ENCODE measurements at regions not wholly inside any gene's neighbourhood (a gene's known extent, or its start where the extent isn't known, plus 50 kb on each side); places are given as distances from the start of the nearest gene placed in this dataset.

DNA sequence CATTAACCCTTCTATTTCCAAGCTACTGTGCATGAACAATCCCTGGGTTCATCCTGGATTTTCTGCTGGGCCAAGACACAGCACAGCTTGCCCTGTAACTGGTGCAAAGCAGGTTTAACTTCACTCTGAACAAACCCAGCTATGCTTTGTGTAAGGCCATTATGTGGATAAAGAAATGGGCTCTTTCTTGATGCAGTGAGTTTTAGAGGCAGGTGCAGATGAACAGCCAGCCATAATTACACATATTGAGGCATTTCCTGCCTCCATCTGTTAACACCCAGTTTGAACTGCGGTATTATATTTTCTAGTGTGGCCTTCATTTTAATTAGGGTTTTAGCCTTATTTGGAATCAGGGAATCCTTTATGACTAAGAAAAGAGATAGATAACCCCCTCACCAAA is 68.7 kb upstream of the ARX start:
- in situ Hi-C loops (cut with HindIII; ENCODE audit: low pct_unique_long_range_greater_than_20kb, low sequenced_read_pairs), result no loop called here
- DNase-seq (ENCODE audit: low read depth, low spot score), result no peak

DNA sequence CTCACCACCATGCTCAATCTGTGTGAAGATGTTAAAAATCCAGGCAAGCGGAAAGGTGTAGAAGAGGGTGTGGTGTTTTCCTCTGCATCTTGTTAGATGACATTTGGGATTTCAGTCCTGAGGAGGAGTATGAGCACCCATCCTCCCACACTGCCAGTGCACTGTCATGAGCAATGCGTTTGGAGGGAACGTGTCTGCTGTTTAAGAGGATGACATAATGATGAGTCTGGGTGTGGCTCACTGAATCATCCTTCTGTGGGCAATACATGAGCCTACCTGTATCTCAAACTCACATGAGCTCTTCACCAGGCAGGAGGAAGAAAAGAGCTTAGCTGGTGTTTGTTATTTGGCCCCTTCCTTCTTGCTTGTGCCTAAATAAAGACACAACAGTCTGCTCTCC is 67.9 kb upstream of the ARX start:
- in situ Hi-C loops (cut with HindIII; ENCODE audit: low pct_unique_long_range_greater_than_20kb, low sequenced_read_pairs), result no loop called here
- no peak for DNase-seq (ENCODE audit: low read depth, low spot score)

DNA sequence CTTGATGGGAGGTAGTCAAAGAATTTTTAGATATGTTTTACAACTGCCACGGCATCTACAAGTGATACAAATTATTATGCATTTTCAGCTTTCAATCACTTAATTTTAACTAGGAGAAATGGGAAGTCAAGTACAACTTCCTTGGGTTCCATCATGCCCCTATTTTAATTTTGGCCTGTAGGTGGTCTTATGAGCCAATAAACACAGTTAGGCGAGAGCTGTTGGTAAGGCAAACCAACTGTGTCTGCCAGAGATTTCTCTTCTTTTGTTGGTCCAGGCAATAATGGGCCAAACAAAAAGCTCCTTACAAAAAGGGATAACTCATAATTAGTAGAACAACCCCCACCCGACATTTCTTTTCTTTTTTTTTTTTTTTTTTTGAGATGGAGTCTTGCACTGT is 63.3 kb upstream of the ARX start:
- in situ Hi-C loops (cut with HindIII; ENCODE audit: low pct_unique_long_range_greater_than_20kb, low sequenced_read_pairs), result no loop called here
- no peak for DNase-seq (ENCODE audit: low read depth, low spot score)

DNA sequence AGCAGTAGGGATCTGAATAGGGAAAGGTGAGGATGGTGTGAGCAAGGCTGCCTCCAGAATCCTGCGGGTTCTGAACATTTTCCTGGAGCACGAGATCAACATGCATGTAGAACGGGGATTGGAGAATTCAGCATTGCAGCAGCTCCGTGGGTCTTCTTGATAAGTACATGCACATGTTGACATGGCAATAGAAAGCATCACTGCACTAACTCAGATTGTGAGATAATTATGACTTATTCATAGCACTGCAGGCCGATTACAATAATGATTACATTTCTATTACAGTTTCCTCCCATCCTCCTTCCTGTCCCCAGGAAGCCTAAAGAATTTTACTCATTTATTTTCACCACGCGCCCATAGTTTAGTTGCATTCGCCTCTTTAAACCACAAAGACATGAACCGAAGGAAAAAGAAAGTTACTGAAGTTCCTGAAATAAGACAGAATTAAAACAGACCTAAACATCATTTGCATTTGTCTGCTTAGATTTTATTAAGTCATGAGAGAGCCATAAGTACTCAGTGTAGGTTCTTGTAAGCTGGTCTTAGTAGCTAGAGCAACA is 61.3 kb upstream of the ARX start:
- in situ Hi-C loops (cut with HindIII; ENCODE audit: low pct_unique_long_range_greater_than_20kb, low sequenced_read_pairs), result no loop called here
- no peak for DNase-seq (ENCODE audit: low read depth, low spot score)

DNA sequence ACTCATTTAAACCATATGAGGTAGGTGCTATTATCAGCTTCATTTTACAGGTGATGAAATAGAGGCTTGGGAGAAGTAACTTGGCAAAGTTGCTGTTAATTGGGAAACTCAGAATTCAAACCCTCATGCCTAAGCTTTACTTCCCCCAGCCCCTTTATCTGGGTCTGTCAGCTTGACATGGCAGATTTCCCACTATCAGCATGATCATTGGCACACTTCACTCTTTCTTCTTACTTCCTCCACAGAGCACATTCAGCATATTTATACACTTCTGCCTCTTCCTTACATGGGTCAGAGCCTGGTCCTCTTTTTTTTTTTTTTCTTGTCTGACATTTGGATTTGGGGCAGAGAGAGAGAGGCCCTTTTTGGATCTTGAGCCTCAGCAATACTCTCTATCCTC is 56.5 kb upstream of the ARX start:
- in situ Hi-C loops (cut with HindIII; ENCODE audit: low pct_unique_long_range_greater_than_20kb, low sequenced_read_pairs), result no loop called here
- DNase-seq (ENCODE audit: low read depth, low spot score), result no peak

DNA sequence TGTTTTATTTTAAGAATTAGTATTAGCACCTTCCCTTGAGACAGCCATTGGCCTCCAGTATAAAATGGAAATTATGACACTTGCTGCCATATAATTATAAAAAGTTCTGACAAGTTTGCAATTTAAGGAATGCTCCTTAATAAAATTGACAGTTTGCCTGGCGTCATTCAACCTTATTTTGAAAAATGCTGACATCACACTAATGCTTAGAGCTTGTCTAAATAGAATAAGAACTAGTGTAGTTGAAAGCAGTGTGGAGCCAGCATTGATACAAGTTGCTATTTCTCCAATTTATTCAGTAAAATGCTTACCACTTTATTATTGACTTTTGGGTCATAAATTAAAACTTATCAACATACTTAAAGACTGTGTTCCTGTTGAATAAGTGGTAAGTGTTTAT is 54.3 kb upstream of the ARX start:
- DNase-seq (ENCODE audit: low read depth, low spot score), result no peak
- in situ Hi-C loops (cut with HindIII; ENCODE audit: low pct_unique_long_range_greater_than_20kb, low sequenced_read_pairs), result no loop called here

DNA sequence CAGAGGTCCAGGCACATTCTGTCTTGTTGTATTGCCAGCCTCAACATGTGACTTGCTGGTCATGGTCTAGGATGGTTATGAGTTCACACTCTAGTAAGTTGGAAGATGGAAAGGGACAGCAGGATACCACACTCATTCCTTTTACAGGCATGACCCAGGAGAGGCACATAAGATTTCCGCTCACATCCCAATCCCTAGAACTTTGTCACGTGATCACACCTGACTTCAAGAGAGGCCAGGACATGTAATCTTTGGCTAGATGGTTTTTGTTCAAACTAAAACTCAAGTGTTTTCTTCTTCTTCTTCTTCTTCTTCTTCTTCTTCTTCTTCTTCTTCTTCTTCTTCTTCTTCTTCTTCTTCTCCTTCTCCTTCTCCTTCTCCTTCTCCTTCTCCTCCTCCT is 53.4 kb upstream of the ARX start:
- in situ Hi-C loops (cut with HindIII; ENCODE audit: low pct_unique_long_range_greater_than_20kb, low sequenced_read_pairs), result no loop called here
- no peak for DNase-seq (ENCODE audit: low read depth, low spot score)

DNA sequence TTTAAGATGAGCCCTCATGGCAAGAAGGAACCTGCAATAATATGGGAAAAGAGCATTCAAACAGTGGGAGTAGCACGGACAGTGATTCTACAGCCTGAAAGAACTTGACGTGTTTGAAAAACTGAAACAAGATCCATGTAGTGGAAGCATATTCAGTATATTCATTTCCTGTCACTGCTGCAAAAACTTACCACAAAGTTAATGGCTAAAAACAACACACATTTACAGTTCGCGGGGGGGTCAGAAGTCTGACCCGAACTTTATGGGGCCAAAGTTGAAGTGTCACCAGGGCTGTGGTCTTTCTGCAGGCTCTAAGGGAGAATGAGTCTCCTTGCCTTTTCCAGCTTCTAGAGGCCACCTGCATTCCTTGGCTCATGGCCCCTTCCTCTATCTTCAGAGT is 52.6 kb upstream of the ARX start:
- DNase-seq (ENCODE audit: low read depth, low spot score), result no peak
- in situ Hi-C loops (cut with HindIII; ENCODE audit: low pct_unique_long_range_greater_than_20kb, low sequenced_read_pairs), result no loop called here

DNA sequence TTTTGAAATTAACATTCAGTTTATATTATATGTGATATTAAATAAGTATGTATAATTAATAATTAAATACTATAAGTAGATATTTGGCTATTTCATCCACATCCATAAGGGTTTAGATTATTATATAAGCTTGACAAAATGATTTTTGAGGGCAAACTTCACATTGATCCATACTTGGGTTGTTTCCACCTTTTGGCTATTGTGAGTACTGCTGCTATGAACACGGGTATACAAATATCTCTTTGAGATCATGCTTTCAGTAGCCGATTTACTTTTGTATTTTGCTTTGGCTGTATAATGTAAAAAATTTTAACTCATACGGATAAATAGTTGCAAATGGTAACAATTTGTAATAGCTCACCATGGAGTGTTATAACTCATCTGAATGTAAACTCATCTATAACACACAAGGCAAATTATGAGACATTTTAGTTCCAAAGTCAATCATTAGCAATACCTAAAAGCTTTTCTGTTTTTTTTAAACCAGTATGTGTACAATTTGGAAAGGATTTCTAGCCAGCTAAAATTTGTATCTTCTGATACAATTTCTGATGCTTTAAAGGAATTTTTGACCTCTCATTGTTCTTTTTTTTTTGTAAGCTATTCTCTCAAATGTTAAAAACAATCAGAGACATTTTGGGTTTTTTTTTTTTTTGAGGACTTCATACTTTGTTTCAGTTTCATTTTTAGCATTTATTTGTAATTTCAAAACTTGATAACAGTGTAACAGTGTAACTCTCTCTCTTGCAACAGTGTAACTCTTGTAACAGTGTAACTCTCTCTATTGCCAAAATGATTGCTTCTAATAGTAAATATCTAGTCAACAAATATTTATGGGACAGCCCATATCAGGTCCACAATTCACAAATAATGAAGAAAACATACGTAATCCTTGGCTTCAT is 51.8 kb upstream of the ARX start:
- DNase-seq (ENCODE audit: low read depth, low spot score), result no peak
- in situ Hi-C loops (cut with HindIII; ENCODE audit: low pct_unique_long_range_greater_than_20kb, low sequenced_read_pairs), result no loop called here

DNA sequence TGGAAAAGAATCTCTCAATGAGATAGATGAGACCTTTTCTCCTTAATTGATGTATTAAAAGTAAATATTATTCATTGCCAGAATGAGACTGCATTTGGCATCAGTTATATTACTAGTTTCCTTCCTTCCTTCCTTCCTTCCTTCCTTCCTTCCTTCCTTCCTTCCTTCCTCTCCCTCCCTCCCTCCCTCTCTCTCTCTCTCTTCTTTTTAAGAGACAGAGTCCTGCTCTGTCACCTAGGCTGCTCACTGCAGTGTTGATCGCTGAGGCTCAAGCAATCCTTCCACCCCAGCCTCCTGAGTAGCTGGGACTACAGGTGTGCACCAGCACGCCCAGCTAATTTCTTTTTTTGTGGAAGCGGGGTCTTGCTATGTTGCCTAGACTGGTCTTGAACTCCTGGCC is 50.4 kb upstream of the ARX start:
- in situ Hi-C loops (cut with HindIII; ENCODE audit: low pct_unique_long_range_greater_than_20kb, low sequenced_read_pairs), result no loop called here
- no peak for DNase-seq (ENCODE audit: low read depth, low spot score)

Measured in SK-MEL-5 (cell line).